GM12864 (cell line): ENCODE measurements at regions not wholly inside any gene's neighbourhood (a gene's known extent, or its start where the extent isn't known, plus 50 kb on each side); places are given as distances from the start of the nearest gene placed in this dataset.

Experiments used
- DNase-seq: peaks from one replicate; pipeline ENCODE4 v3.0.0-alpha.2; 2011; ENCODE audit warnings: low read depth
- H3K4me3 ChIP-seq: 2 replicates; pipeline ENCODE4 v1.5.1; 2011; ENCODE audit warnings: mild to moderate bottlenecking, low read depth, low read length, control low read depth
- TF ChIP-seq, protein P1 (sequence below): IDR thresholded peaks from 2 replicates; pipeline ENCODE4 v1.5.1; 2011; ENCODE audit warnings: low read depth, mild to moderate bottlenecking, moderate library complexity, low read length, control low read depth, inconsistent platforms; ENCODE audit errors: missing control alignments

DNA sequence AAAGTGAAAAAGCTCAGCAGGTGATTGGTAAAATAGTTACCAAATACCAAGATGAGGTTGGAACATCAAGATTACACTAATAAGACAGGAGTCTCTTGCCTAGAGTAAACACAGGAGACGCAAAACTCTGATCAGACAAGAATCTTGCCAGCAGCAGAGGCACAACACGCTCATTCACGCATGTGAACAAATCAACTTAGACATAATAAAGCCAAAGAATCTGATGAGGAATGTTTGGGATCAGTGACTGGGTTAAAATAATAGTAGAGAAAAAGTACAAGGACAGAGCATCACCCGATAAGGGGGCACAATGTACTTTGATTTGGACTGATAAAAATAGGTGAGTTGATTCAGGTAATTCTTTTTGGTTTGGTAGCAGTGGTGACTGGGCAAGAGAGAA is 159.5 kb upstream of the GRIP1 start:
- H3K4me3 ChIP-seq, result no peak overlapping the region
- TF ChIP-seq, protein P1, sequence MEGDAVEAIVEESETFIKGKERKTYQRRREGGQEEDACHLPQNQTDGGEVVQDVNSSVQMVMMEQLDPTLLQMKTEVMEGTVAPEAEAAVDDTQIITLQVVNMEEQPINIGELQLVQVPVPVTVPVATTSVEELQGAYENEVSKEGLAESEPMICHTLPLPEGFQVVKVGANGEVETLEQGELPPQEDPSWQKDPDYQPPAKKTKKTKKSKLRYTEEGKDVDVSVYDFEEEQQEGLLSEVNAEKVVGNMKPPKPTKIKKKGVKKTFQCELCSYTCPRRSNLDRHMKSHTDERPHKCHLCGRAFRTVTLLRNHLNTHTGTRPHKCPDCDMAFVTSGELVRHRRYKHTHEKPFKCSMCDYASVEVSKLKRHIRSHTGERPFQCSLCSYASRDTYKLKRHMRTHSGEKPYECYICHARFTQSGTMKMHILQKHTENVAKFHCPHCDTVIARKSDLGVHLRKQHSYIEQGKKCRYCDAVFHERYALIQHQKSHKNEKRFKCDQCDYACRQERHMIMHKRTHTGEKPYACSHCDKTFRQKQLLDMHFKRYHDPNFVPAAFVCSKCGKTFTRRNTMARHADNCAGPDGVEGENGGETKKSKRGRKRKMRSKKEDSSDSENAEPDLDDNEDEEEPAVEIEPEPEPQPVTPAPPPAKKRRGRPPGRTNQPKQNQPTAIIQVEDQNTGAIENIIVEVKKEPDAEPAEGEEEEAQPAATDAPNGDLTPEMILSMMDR, result no peak
- DNase-seq, result no peak

GRCh38 chr12:66848967-66849366 is 170.1 kb upstream of the GRIP1 start:
- H3K4me3 ChIP-seq, result no peak overlapping the region
- TF ChIP-seq, protein P1, result no peak
- DNase-seq, result no peak

GRCh38 chr12:66851134-66851533 is 172.3 kb upstream of the GRIP1 start:
- TF ChIP-seq, protein P1, result no peak
- H3K4me3 ChIP-seq, result no peak overlapping the region
- no peak for DNase-seq

DNA sequence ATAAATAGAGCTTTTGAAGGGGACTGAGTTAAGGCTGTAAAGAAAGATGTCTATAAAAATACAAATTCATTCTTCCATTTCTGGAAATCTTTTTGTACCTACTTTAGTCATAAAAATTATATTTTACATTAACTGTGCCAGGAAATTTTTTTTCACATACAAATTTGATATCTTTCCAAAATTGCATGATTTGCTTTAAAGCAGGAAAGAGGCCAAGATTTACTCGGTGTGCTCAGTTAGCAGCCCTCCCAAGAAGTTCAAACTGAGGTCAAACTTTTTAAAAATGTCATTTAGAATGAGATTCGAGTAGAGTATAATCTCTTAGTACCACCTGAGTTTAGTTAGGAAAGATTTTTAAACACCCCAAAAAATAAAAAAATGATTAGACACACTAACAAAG is 173.2 kb upstream of the GRIP1 start:
- no peak for DNase-seq
- no peak overlapping the region for H3K4me3 ChIP-seq
- TF ChIP-seq, protein P1, result no peak

DNA sequence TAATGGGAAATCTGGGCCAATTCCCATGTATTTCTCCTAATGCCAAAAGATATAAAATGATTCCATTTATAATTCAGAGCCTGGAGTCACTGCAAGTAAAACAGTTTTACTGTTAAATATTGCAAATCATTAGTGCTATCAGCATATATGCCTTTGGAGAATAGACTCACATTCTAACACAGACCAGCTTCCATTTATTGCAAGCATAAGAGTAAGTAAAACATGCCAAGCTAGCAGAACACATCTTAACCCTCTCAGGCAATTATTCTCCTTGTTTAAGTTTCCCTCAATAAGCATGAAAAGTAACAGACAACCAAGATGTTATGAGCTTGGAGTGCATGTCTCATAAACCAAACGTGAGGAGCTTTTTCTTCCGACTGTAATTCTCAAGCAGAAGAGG is 173.9 kb upstream of the GRIP1 start:
- H3K4me3 ChIP-seq, result no peak overlapping the region
- TF ChIP-seq, protein P1, result no peak
- DNase-seq, result no peak

DNA sequence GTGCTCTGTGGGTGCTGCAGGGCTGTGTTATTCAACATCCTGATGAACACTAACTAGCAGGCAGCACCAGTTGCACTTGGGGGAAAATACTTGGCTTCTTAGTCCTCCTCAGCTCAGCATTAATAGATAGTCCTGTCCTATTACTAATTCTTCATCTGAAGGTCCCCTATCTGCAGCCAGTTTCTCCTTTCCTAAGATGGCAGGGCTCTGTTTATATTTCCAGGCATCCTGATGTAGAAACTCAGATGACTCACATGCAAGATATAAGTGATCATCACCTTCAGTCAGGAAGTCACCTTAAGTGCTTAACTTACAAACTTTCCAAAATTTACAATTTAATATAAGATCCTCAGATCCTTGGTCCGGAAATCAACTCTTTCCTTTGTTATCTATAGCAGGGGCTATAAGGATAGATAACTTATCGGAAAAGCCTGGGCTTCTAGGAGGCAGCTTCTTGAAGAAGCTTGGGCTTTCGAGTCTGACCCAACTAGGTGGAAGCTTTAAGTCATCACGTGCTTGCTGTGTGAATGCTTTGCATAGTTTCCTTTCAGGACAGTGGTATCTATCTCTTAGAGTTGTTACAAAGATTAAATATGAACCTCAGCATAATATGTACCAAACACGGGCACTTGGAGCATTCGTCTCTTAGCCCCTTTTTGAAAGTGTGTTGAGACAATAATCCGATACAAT is 181.0 kb upstream of the GRIP1 start:
- TF ChIP-seq, protein P1, result no peak
- no peak for DNase-seq
- no peak overlapping the region for H3K4me3 ChIP-seq
